ENCODE measurements at regions not wholly inside any gene's neighbourhood (a gene's known extent, or its start where the extent isn't known, plus 50 kb on each side); places are given as distances from the start of the nearest gene placed in this dataset.

DNA sequence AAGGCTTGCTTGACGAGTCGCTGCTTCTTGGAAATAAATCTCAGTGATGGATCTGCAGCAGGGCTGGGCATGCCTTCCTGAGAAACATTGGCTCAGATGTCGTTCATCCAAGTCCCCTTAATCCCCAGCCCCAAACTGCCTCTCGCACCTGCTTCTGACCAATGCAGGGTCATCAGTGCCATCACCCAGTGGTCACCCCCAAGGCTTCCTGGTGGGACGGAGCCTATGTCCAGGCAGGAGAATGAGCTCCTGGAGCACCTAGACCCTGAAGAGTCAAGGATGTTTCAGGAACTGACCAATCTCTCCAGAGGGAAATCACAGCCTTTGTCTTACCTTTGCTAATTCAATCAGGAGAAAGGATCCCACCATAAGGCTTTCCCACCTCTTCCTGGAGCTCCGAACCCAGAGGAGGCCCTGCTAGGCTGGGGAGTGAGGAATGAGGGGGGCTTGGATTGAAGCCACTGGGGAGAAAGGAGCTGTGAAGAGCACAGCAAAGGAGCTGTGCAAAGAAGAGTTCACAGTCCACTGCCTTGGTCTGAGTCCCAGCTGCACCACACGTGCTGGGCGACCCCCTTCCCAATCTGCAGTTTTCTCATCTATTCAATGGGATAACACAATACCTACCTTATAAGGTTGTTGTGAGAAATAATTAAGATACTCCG is 416.1 kb downstream of the NPHP4 start:
- Histone ChIP-seq H3K27me3 (no peaks in the 10 kb centered on the region), H3K9me3 (no peaks in the 10 kb centered on the region), H3K4me3 (no peak overlapping the region), H3K36me3 (no peaks in the 10 kb centered on the region)
- no peak for DNase-seq

GRCh38 chr1:5575396-5575940 is 416.8 kb downstream of the NPHP4 start:
- no peak for DNase-seq
- Histone ChIP-seq H3K27me3 (no peaks in the 10 kb centered on the region), H3K9me3 (no peaks in the 10 kb centered on the region), H3K4me3 (no peak overlapping the region), H3K36me3 (no peaks in the 10 kb centered on the region)

DNA sequence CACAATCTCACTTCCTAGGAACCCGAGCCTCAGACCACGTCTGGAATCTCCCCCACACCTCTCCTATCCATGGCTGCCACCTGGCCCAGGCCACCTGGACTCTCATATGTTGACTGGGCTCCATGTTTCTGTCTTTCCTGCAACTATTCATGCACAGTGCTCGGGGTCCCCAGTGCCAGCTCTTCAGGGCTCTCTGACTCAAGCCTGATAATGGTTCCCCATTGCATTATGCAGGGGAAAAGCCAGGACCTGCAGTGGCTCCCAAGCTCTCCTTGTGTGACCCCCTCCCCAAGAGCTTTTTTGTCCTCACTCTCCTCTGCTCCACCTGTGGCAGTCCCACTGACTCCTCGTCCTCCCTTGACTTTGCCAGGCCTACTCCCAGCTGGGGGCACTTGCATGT is 417.6 kb downstream of the NPHP4 start:
- DNase-seq: no peak
- Histone ChIP-seq H3K27me3 (no peaks in the 10 kb centered on the region), H3K9me3 (peaks cover 2% of the 10 kb centered on the region; the same call in 1 of the 2 replicates), H3K4me3 (no peak overlapping the region), H3K36me3 (no peaks in the 10 kb centered on the region)

- Histone ChIP-seq H3K9me3 (peaks cover 4% of the 10 kb centered on the region; the same call in 1 of the 2 replicates), H3K27me3 (no peaks in the 10 kb centered on the region), H3K4me3 (no peak overlapping the region), H3K36me3 (no peaks in the 10 kb centered on the region)
- DNase-seq: no peak
Measured at GRCh38 chr1:5572794-5573193, 419.4 kb downstream of the NPHP4 start.

- Histone ChIP-seq H3K36me3 (no peaks in the 10 kb centered on the region), H3K4me3 (no peak overlapping the region), H3K27me3 (no peaks in the 10 kb centered on the region), H3K9me3 (peaks cover 4% of the 10 kb centered on the region; the same call in 1 of the 2 replicates)
- no peak for DNase-seq
Measured at GRCh38 chr1:5571861-5572401, 420.3 kb downstream of the NPHP4 start.

- Histone ChIP-seq H3K9me3 (peaks cover 4% of the 10 kb centered on the region; the same call in 1 of the 2 replicates), H3K27me3 (no peaks in the 10 kb centered on the region), H3K36me3 (no peaks in the 10 kb centered on the region), H3K4me3 (no peak overlapping the region)
- no peak for DNase-seq
Measured at GRCh38 chr1:5571438-5571837, 420.8 kb downstream of the NPHP4 start.

- no peak overlapping the region for H3K4me3 ChIP-seq
- DNase-seq: no peak
- H3K27me3 ChIP-seq: no peaks in the 10 kb centered on the region
- H3K9me3 ChIP-seq: peaks cover 4% of the 10 kb centered on the region; the same call in 1 of the 2 replicates
- no peaks in the 10 kb centered on the region for H3K36me3 ChIP-seq
Measured at GRCh38 chr1:5570931-5571330, 421.3 kb downstream of the NPHP4 start.

DNA sequence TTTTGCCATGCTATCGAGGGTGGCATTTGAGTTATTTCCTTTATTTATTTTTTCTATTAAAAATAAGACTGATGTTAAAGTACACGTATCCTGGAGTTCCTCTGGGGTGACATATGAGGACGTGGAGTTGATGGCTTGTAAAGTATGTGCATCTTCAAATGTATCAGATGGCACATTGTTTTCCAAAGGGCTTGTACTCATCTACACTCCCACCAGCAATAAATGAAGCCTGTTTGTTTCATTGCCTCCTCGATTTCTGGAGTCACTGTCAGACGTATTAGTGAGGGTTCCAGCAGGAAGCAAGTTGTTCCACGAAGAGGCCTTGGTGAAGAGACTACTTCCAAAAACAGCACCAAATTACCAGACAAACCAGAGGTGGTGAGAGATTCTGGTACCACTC is 423.9 kb downstream of the NPHP4 start:
- no peaks in the 10 kb centered on the region for H3K27me3 ChIP-seq
- no peak for DNase-seq
- no peaks in the 10 kb centered on the region for H3K36me3 ChIP-seq
- H3K4me3 ChIP-seq: no peak overlapping the region
- H3K9me3 ChIP-seq: peaks cover 4% of the 10 kb centered on the region; the same call in 1 of the 2 replicates

GRCh38 chr1:5567839-5568238 is 424.4 kb downstream of the NPHP4 start:
- H3K27me3 ChIP-seq: no peaks in the 10 kb centered on the region
- no peaks in the 10 kb centered on the region for H3K36me3 ChIP-seq
- no peak for DNase-seq
- H3K9me3 ChIP-seq: peaks cover 4% of the 10 kb centered on the region; the same call in 1 of the 2 replicates
- no peak overlapping the region for H3K4me3 ChIP-seq

DNA sequence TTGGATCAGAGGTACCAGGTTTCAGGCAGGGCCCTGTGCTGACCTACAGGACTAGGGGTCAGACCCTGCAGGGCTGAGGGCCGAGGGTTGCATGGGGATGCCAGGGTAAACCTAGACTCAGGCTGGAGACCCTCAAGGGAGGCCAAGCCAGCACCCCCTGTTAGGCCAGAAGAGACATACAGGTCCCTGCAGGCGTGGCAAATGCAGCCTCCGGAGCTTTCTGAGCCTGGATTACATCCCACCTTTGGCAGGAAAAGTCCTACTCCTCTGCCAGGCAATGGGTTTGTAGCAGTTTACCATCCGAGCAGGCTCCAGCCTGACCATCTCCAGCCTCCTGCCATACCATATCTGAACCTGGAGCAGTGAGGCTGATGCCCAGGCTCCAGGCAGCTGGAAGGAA is 425.3 kb downstream of the NPHP4 start:
- no peaks in the 10 kb centered on the region for H3K27me3 ChIP-seq
- no peak for DNase-seq
- no peak overlapping the region for H3K4me3 ChIP-seq
- H3K9me3 ChIP-seq: peaks cover 4% of the 10 kb centered on the region; the same call in 1 of the 2 replicates
- H3K36me3 ChIP-seq: no peaks in the 10 kb centered on the region

GRCh38 chr1:5565281-5566125 is 426.7 kb downstream of the NPHP4 start:
- H3K9me3 ChIP-seq: peaks cover 4% of the 10 kb centered on the region; the same call in 1 of the 2 replicates
- no peak overlapping the region for H3K4me3 ChIP-seq
- no peaks in the 10 kb centered on the region for H3K36me3 ChIP-seq
- no peaks in the 10 kb centered on the region for H3K27me3 ChIP-seq
- no peak for DNase-seq

- DNase-seq: no peak
- no peak overlapping the region for H3K4me3 ChIP-seq
- peaks cover 2% of the 10 kb centered on the region; the same call in 1 of the 2 replicates for H3K9me3 ChIP-seq
- H3K27me3 ChIP-seq: no peaks in the 10 kb centered on the region
- H3K36me3 ChIP-seq: no peaks in the 10 kb centered on the region
Measured at GRCh38 chr1:5564578-5565257, 427.5 kb downstream of the NPHP4 start.

DNA sequence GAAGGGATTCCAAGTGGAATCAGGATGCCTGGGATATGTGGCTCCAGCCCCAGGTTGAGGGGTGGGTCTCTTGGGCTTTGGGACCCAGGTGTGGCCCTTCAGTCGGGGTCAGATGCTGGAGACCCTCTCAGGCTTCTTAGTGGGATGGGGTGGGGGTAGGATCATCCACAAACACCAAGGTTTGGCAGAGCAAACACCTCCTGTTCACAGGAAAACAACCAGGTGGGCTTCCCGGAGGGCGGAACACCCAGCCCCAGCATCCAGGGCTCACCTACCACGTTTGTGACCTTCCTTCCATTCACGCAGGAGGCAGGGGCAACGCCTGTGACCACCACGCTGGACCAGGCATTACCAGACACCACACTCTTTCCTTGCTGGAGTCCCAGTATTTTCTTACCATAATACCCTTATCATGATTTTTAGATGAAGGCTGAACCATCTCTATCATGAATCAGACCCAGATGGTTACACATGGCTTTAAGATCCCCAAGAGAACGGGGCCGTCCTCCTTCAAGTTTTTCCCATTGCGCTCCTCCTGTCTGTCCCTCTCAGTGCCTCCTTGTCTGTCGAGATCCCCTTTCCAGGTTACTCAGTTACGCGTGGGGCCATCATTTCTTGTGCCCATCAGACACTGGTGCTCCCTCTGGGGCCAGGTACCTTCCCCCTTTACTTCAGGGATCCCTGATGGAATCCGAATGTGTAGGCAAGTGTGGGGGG is 428.2 kb downstream of the NPHP4 start:
- Histone ChIP-seq H3K27me3 (no peaks in the 10 kb centered on the region), H3K36me3 (no peaks in the 10 kb centered on the region), H3K9me3 (no peaks in the 10 kb centered on the region), H3K4me3 (no peak overlapping the region)
- no peak for DNase-seq

DNA sequence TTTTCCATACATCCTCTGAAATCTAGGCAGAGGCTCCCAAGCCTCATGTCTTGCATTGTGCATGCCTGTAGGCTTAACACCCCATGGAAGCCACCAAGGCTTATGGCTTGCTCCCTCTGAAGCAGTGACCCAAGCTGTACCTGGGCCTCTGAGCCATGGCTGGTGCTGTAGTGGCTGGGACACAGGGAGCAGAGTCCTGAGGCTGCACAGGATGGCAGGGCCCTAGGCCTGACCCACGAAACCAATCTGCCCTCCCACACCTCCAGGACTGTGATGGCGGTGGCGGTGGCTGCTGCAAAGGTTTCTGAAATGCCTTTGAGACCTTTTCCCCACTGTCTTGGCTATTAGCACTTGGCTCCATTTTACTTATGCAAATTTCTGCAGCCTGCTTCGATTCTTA is 429.5 kb downstream of the NPHP4 start:
- Histone ChIP-seq H3K36me3 (no peaks in the 10 kb centered on the region), H3K4me3 (no peak overlapping the region), H3K9me3 (no peaks in the 10 kb centered on the region), H3K27me3 (no peaks in the 10 kb centered on the region)
- no peak for DNase-seq

- Histone ChIP-seq H3K36me3 (no peaks in the 10 kb centered on the region), H3K27me3 (no peaks in the 10 kb centered on the region)
Measured at GRCh38 chr1:5562331-5562730, 429.9 kb downstream of the NPHP4 start.

DNA sequence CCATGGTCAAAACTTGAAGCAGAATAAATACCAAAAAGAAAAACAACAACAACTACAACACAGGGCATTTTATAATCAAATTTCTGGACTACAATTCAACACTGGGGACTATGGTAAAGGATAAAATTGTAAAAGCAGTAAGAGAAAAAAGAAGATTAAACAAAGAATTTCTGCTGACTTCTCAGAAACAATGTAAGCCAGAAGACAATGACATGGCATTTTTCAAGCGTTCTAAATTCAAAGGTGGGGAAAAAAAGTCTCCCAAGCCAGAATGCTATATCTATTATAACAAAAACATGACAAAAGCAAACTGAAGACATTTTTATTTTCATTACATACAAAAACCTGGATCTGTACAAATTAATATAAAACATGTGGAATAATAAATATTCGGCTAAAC is 433.1 kb downstream of the NPHP4 start:
- no peaks in the 10 kb centered on the region for H3K9me3 ChIP-seq
- no peak for DNase-seq
- H3K4me3 ChIP-seq: no peak overlapping the region
- no peaks in the 10 kb centered on the region for H3K36me3 ChIP-seq
- no peaks in the 10 kb centered on the region for H3K27me3 ChIP-seq

More at GRCh38 chr1:5562331-5562730, 429.9 kb downstream of the NPHP4 start:
- H3K4me3 ChIP-seq: no peak overlapping the region
- H3K9me3 ChIP-seq: no peaks in the 10 kb centered on the region
- no peak for DNase-seq
